HCT116 (cell line): ENCODE measurements at regions not wholly inside any gene's neighbourhood (a gene's known extent, or its start where the extent isn't known, plus 50 kb on each side); places are given as distances from the start of the nearest gene placed in this dataset.

ENCODE experiments used
- ATAC-seq: fragments of 200-7000 bp; cut with Tn5 transposase; 2 replicates; pipeline ENCODE4 v1.9.1; 2020; ENCODE audit warnings: mild to moderate bottlenecking, moderate library complexity
- BruUV-seq: library from RNA; stranded (reverse); fragments of 400-500 nt; replicated peaks from 2 replicates; lab custom pipeline; 2021; lab: Mats Ljungman, UMichigan
- CTCF ChIA-PET: fragments of 300-600 bp; sonication (Branson Sonifier 250); formaldehyde crosslinking; loops from one replicate; lab custom pipeline; 2021; ENCODE audit warnings: antibody characterized with exemption; lab: Charles Lee
- POLR2A ChIA-PET: fragments of 300-600, 350-600 bp; sonication (Branson Sonifier 250); formaldehyde crosslinking; loops from one replicate; lab custom pipeline; 2021; ENCODE audit warnings: antibody characterized with exemption; lab: Charles Lee
- RAD21 ChIA-PET, 2 experiments: fragments of 300-600 bp; sonication (Branson Sonifier 250); formaldehyde crosslinking; loops; one replicate each; lab custom pipeline; 2023; ENCODE audit warnings: low total read pairs in 2 of 2; ENCODE audit not compliant: uncharacterized antibody in 2 of 2, unreplicated experiment in 2 of 2, low non-redundant PET in 1 of 2; lab: Charles Lee
- DNase-seq: peaks from one replicate; pipeline ENCODE4 v3.0.0-alpha.2; 2010; ENCODE audit warnings: low read depth, low spot score
- H2AFZ ChIP-seq: fragments of 200-600 bp; shearing (Covaris generic), sonication (generic); 2 replicates; pipeline ENCODE4 v1.6.1; 2017; ENCODE audit warnings: low read depth, mixed run types, mixed read lengths, antibody characterized with exemption, low read length; ENCODE audit not compliant: poor library complexity, severe bottlenecking
- H3K27ac ChIP-seq: 2 replicates; pipeline ENCODE4 v1.5.1; 2012; ENCODE audit warnings: low read depth, low read length
- H3K27me3 ChIP-seq: fragments of 200-600 bp; sonication (generic); 2 replicates; pipeline ENCODE4 v1.6.1; 2016; ENCODE audit warnings: mixed run types, low read length, mixed read lengths; ENCODE audit not compliant: insufficient read depth
- H3K36me3 ChIP-seq, 2 experiments: fragments of 200-500 bp in 1 of 2; fragments of 200-600 bp in 1 of 2; sonication (Bioruptor generic) in 1 of 2; sonication (generic) in 1 of 2; 2 replicates each; pipeline versions ENCODE4 v1.5.1 to v1.6.1; 2014 to 2016; ENCODE audit warnings: low read length in 2 of 2, inconsistent platforms in 1 of 2, mixed read lengths in 1 of 2, mixed run types in 1 of 2; ENCODE audit not compliant: insufficient read depth in 2 of 2, control insufficient read depth in 1 of 2
- H3K4me1 ChIP-seq, 2 experiments: fragments of 200-600 bp in 1 of 2; sonication (generic) in 1 of 2; 2 replicates each; pipeline versions ENCODE4 v1.5.1 to v1.6.1; 2012 to 2017; ENCODE audit warnings: low read length in 2 of 2, inconsistent platforms in 1 of 2, mild to moderate bottlenecking in 1 of 2, mixed read lengths in 1 of 2, mixed run types in 1 of 2, moderate library complexity in 1 of 2; ENCODE audit not compliant: insufficient read depth in 2 of 2, control insufficient read depth in 1 of 2
- H3K4me2 ChIP-seq: fragments of 200-600 bp; sonication (generic); 2 replicates; pipeline ENCODE4 v1.6.1; 2017; ENCODE audit warnings: mixed run types, low read length, mixed read lengths
- H3K4me3 ChIP-seq, 2 experiments: fragments of 200-600 bp in 1 of 2; sonication (generic) in 1 of 2; replicated peaks in 1 of 2; 2 replicates each; pipeline ENCODE4 v1.5.1; 2011 to 2016; ENCODE audit warnings: low read length in 2 of 2, control low read depth in 1 of 2, low read depth in 1 of 2, mild to moderate bottlenecking in 1 of 2, mixed read lengths in 1 of 2, mixed run types in 1 of 2
- H3K79me2 ChIP-seq: fragments of 200-600 bp; sonication (generic); 2 replicates; pipeline ENCODE4 v1.6.1; 2017; ENCODE audit warnings: mild to moderate bottlenecking, mixed run types, low read length, moderate library complexity, mixed read lengths; ENCODE audit not compliant: insufficient read depth
- H3K9ac ChIP-seq: fragments of 200-600 bp; sonication (generic); 2 replicates; pipeline ENCODE4 v1.6.1; 2016; ENCODE audit warnings: low read length, mixed read lengths
- H3K9me2 ChIP-seq: fragments of 200-600 bp; sonication (generic), shearing (Covaris generic); 2 replicates; pipeline ENCODE4 v1.6.1; 2017; ENCODE audit warnings: mixed run types, mild to moderate bottlenecking, moderate library complexity; ENCODE audit not compliant: insufficient read depth
- H3K9me3 ChIP-seq, 2 experiments: fragments of 200-500 bp in 1 of 2; fragments of 200-600 bp in 1 of 2; sonication (Bioruptor generic) in 1 of 2; sonication (generic) in 1 of 2; 2 replicates each; pipeline ENCODE4 v1.6.1; 2014 to 2017; ENCODE audit warnings: low read length in 2 of 2, mixed read lengths in 2 of 2, inconsistent platforms in 1 of 2, low read depth in 1 of 2, mild to moderate bottlenecking in 1 of 2, mixed run types in 1 of 2, moderate library complexity in 1 of 2; ENCODE audit not compliant: control insufficient read depth in 1 of 2, insufficient read depth in 1 of 2
- H4K20me1 ChIP-seq: fragments of 200-600 bp; sonication (generic), shearing (Covaris generic); 2 replicates; pipeline ENCODE4 v1.6.1; 2017; ENCODE audit warnings: mixed run types, mild to moderate bottlenecking, moderate library complexity; ENCODE audit not compliant: insufficient read depth
- CBX3 ChIP-seq: IDR thresholded peaks from 2 replicates; pipeline ENCODE4 v1.6.1; 2012; ENCODE audit warnings: low read depth
- CEBPB ChIP-seq: IDR thresholded peaks from 2 replicates; pipeline ENCODE4 v1.6.1; 2012; ENCODE audit warnings: low read depth
- EGR1 ChIP-seq: IDR thresholded peaks from 2 replicates; pipeline ENCODE4 v1.6.1; 2012; ENCODE audit warnings: low read depth
- ELF1 ChIP-seq: IDR thresholded peaks from 2 replicates; pipeline ENCODE4 v1.6.1; 2012; ENCODE audit warnings: low read depth, borderline replicate concordance
- EZH2phosphoT487 ChIP-seq: fragments of 200-600 bp; IDR thresholded peaks from 2 replicates; pipeline ENCODE4 v1.6.1; 2018; ENCODE audit warnings: antibody characterized with exemption, borderline replicate concordance
- FOSL1 ChIP-seq: IDR thresholded peaks from 2 replicates; pipeline ENCODE4 v1.6.1; 2012; ENCODE audit warnings: low read depth
- POLR2A ChIP-seq: IDR thresholded peaks from 2 replicates; pipeline ENCODE4 v1.7.0; 2011; ENCODE audit warnings: borderline replicate concordance; ENCODE audit not compliant: insufficient read depth, insufficient read length; ENCODE audit errors: extremely low read depth
- POLR2AphosphoS5 ChIP-seq: IDR thresholded peaks from 2 replicates; pipeline ENCODE4 v1.6.1; 2011; ENCODE audit warnings: mild to moderate bottlenecking, low read depth, low read length, moderate library complexity
- RAD21 ChIP-seq: IDR thresholded peaks from 2 replicates; pipeline ENCODE4 v1.6.1; 2012; ENCODE audit warnings: low read depth, mild to moderate bottlenecking
- SIN3A ChIP-seq: IDR thresholded peaks from 2 replicates; pipeline ENCODE4 v1.6.1; 2012; ENCODE audit warnings: low read depth
- SP1 ChIP-seq: IDR thresholded peaks from 2 replicates; pipeline ENCODE4 v1.6.1; 2012; ENCODE audit warnings: low read depth
- SRF ChIP-seq: IDR thresholded peaks from 2 replicates; pipeline ENCODE4 v1.6.1; 2012; ENCODE audit warnings: low read depth
- TCF7L2 ChIP-seq: IDR thresholded peaks from 2 replicates; pipeline ENCODE4 v1.7.0; 2011; ENCODE audit warnings: borderline replicate concordance, inconsistent platforms; ENCODE audit not compliant: insufficient read depth, insufficient read length; ENCODE audit errors: extremely low read depth
- YY1 ChIP-seq: IDR thresholded peaks from 2 replicates; pipeline ENCODE4 v1.6.1; 2011; ENCODE audit warnings: low read length, low read depth, moderate library complexity, mild to moderate bottlenecking; ENCODE audit not compliant: insufficient replicate concordance; ENCODE audit errors: extremely low read depth
- ZFX ChIP-seq: fragments of 450-650 bp; IDR thresholded peaks from 2 replicates; pipeline ENCODE4 v1.6.1; 2017
- ZNF274 ChIP-seq: fragments of 200-500 bp; sonication (Bioruptor generic); IDR thresholded peaks from 2 replicates; pipeline ENCODE4 v1.6.1; 2014; ENCODE audit warnings: mild to moderate bottlenecking, low read depth, low read length, inconsistent platforms
- intact Hi-C: fragments of 100-400 bp; cut with micrococcal nuclease; formaldehyde crosslinking; loops from 2 replicates; pipeline ENCODE4 v1.10.0; 2022
- TF ChIP-seq, protein P1 (sequence below): IDR thresholded peaks from 2 replicates; pipeline ENCODE4 v1.6.1; 2012; ENCODE audit warnings: low read depth
- TF ChIP-seq, protein P2 (sequence below): IDR thresholded peaks from 2 replicates; pipeline ENCODE4 v1.6.1; 2011; ENCODE audit warnings: mild to moderate bottlenecking, low read length, moderate library complexity; ENCODE audit not compliant: insufficient replicate concordance; ENCODE audit errors: extremely low read depth
- TF ChIP-seq, protein P3 (sequence below): IDR thresholded peaks from 2 replicates; pipeline ENCODE4 v1.6.1; 2012
- TF ChIP-seq, protein P4 (sequence below), 3 experiments: fragments of 200-600 bp in 1 of 3; sonication (generic) in 1 of 3; IDR thresholded peaks in 2 of 3; conservative IDR thresholded peaks in 1 of 3; 2 replicates each; pipeline ENCODE4 v1.5.1; 2012 to 2017; ENCODE audit warnings: low read depth in 2 of 3, low read length in 2 of 3, antibody characterized with exemption in 1 of 3, borderline replicate concordance in 1 of 3, control low read depth in 1 of 3, mild to moderate bottlenecking in 1 of 3, mixed read lengths in 1 of 3, mixed run types in 1 of 3, moderate library complexity in 1 of 3; ENCODE audit not compliant: insufficient read depth in 1 of 3

DNA sequence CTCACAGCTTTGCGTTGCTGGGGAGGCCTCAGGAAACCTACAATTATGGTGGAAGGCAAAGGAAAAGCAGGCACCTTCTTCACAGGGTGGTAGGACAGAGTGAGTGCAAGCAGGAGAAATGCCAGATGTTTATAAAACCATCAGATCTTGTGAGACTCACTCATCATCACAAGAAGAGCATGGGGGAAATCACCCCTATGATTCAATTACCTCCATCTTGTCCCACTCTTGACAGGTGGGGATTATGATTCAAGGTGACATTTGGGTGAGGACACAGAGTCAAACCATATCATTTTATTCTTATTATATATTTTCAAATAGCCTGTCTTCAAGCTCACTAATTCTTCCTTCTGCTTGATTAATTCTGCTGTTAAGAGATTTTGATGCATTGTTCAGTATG, 665.3 kb downstream of the TRHDE start (continued):
- TF ChIP-seq, protein P1, sequence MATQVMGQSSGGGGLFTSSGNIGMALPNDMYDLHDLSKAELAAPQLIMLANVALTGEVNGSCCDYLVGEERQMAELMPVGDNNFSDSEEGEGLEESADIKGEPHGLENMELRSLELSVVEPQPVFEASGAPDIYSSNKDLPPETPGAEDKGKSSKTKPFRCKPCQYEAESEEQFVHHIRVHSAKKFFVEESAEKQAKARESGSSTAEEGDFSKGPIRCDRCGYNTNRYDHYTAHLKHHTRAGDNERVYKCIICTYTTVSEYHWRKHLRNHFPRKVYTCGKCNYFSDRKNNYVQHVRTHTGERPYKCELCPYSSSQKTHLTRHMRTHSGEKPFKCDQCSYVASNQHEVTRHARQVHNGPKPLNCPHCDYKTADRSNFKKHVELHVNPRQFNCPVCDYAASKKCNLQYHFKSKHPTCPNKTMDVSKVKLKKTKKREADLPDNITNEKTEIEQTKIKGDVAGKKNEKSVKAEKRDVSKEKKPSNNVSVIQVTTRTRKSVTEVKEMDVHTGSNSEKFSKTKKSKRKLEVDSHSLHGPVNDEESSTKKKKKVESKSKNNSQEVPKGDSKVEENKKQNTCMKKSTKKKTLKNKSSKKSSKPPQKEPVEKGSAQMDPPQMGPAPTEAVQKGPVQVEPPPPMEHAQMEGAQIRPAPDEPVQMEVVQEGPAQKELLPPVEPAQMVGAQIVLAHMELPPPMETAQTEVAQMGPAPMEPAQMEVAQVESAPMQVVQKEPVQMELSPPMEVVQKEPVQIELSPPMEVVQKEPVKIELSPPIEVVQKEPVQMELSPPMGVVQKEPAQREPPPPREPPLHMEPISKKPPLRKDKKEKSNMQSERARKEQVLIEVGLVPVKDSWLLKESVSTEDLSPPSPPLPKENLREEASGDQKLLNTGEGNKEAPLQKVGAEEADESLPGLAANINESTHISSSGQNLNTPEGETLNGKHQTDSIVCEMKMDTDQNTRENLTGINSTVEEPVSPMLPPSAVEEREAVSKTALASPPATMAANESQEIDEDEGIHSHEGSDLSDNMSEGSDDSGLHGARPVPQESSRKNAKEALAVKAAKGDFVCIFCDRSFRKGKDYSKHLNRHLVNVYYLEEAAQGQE = no peak
- no peak for TF ChIP-seq POLR2A

DNA sequence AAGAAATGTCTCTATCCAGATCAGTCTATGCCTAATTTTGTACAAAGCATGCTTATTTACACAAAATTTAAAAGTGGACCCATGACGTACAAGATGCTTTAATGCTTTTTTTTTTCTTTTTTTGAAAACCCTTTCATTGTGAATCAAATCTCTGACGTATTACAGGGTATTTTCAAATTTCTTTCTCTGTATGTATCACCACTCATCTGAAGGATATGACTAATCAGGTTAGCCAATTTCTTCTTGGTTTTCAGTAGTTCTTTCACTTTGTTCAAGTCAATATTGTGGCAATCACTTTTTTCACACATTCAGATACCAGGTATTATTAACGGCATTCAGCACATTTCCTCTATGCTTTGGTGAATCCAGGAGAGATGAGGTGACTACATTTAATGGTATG, 685.3 kb downstream of the TRHDE start:
- no peak for ATAC-seq
- no peaks in the 10 kb centered on the region for H3K27me3 ChIP-seq
- no peak overlapping the region for H3K4me2 ChIP-seq
- no peaks in the 10 kb centered on the region for H3K79me2 ChIP-seq
- H3K9ac ChIP-seq = no peak overlapping the region
- H3K9me2 ChIP-seq = no peaks in the 10 kb centered on the region
- H3K27ac ChIP-seq = no peak overlapping the region
- H3K4me3 ChIP-seq = no peak overlapping the region
- POLR2A ChIA-PET = no interaction called here
- H2AFZ ChIP-seq = no peak overlapping the region
- H3K9me3 ChIP-seq = no peaks in the 10 kb centered on the region
- CTCF ChIA-PET = no interaction called here
- no peak for DNase-seq
- intact Hi-C loops = no loop called here
- no peaks in the 10 kb centered on the region for H4K20me1 ChIP-seq
- H3K36me3 ChIP-seq = no peaks in the 10 kb centered on the region
- RAD21 ChIA-PET = no interaction called here
- no TSS peak for BruUV-seq
- no peaks in the 10 kb centered on the region for H3K4me1 ChIP-seq
- TF ChIP-seq SIN3A = no peak
- TF ChIP-seq POLR2A = no peak
- TF ChIP-seq, protein P2, sequence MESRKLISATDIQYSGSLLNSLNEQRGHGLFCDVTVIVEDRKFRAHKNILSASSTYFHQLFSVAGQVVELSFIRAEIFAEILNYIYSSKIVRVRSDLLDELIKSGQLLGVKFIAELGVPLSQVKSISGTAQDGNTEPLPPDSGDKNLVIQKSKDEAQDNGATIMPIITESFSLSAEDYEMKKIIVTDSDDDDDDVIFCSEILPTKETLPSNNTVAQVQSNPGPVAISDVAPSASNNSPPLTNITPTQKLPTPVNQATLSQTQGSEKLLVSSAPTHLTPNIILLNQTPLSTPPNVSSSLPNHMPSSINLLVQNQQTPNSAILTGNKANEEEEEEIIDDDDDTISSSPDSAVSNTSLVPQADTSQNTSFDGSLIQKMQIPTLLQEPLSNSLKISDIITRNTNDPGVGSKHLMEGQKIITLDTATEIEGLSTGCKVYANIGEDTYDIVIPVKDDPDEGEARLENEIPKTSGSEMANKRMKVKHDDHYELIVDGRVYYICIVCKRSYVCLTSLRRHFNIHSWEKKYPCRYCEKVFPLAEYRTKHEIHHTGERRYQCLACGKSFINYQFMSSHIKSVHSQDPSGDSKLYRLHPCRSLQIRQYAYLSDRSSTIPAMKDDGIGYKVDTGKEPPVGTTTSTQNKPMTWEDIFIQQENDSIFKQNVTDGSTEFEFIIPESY = no peak
- TF ChIP-seq CEBPB = no peak
- TF ChIP-seq, protein P3, sequence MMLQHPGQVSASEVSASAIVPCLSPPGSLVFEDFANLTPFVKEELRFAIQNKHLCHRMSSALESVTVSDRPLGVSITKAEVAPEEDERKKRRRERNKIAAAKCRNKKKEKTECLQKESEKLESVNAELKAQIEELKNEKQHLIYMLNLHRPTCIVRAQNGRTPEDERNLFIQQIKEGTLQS = no peak
- TF ChIP-seq EZH2phosphoT487 = no peak
- no peak for TF ChIP-seq POLR2AphosphoS5
- TF ChIP-seq, protein P4, sequence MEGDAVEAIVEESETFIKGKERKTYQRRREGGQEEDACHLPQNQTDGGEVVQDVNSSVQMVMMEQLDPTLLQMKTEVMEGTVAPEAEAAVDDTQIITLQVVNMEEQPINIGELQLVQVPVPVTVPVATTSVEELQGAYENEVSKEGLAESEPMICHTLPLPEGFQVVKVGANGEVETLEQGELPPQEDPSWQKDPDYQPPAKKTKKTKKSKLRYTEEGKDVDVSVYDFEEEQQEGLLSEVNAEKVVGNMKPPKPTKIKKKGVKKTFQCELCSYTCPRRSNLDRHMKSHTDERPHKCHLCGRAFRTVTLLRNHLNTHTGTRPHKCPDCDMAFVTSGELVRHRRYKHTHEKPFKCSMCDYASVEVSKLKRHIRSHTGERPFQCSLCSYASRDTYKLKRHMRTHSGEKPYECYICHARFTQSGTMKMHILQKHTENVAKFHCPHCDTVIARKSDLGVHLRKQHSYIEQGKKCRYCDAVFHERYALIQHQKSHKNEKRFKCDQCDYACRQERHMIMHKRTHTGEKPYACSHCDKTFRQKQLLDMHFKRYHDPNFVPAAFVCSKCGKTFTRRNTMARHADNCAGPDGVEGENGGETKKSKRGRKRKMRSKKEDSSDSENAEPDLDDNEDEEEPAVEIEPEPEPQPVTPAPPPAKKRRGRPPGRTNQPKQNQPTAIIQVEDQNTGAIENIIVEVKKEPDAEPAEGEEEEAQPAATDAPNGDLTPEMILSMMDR (IDR thresholded peaks at IDR 0.05 in 2 of 3, conservative IDR thresholded peaks at IDR 0.05 in 1 of 3; ENCODE audit: borderline replicate concordance in 1 of 3, insufficient read depth in 1 of 3, low read depth in 2 of 3, low read length in 2 of 3) = no peak
- TF ChIP-seq SRF = no peak
- TF ChIP-seq YY1 = no peak
- no peak for TF ChIP-seq SP1
- TF ChIP-seq EGR1 = no peak
- TF ChIP-seq FOSL1 = no peak
- no peak for TF ChIP-seq ELF1
- no peak for TF ChIP-seq CBX3
- no peak for TF ChIP-seq TCF7L2
- TF ChIP-seq RAD21 = no peak
- TF ChIP-seq ZNF274 = no peak
- no peak for TF ChIP-seq ZFX
